PC-3 (cell line): ENCODE measurements at regions not wholly inside any gene's neighbourhood (a gene's known extent, or its start where the extent isn't known, plus 50 kb on each side); places are given as distances from the start of the nearest gene placed in this dataset.
A peak's percentile ranks its signal among the peaks of the same experiment; 100 is the strongest.

ENCODE experiments used
- ATAC-seq: fragments of 200-7000 bp; cut with Tn5 transposase; 2 replicates; pipeline ENCODE4 v1.9.1; 2020; ENCODE audit warnings: mild to moderate bottlenecking, moderate library complexity
- BruUV-seq: library from RNA; stranded (reverse); fragments of 400-500 nt; replicated peaks from 2 replicates; lab custom pipeline; 2021; lab: Mats Ljungman, UMichigan
- CTCF ChIA-PET: fragments of 300-600 bp; sonication (Branson Sonifier 250); formaldehyde crosslinking; loops from one replicate; lab custom pipeline; 2022; ENCODE audit warnings: antibody characterized with exemption; lab: Charles Lee
- POLR2A ChIA-PET: fragments of 300-600 bp; sonication (Branson Sonifier 250); formaldehyde crosslinking; loops from one replicate; lab custom pipeline; 2022; ENCODE audit warnings: antibody characterized with exemption; ENCODE audit not compliant: unreplicated experiment; lab: Charles Lee
- DNase-seq: peaks from one replicate; pipeline ENCODE4 v3.0.0-alpha.2; 2015
- H2AFZ ChIP-seq: fragments of 300-600 bp; sonication (generic); 2 replicates; pipeline ENCODE4 v1.6.0; 2016; ENCODE audit warnings: antibody characterized with exemption, low read length
- H3F3A ChIP-seq: fragments of 300-600 bp; sonication (generic); one replicate; pipeline ENCODE4 v1.6.0; 2017; ENCODE audit warnings: antibody characterized with exemption, low read length, control low read depth, mild to moderate bottlenecking; ENCODE audit not compliant: unreplicated experiment
- H3K27ac ChIP-seq: fragments of 300-600 bp; sonication (generic); 2 replicates; pipeline ENCODE4 v1.5.1; 2016; ENCODE audit warnings: mild to moderate bottlenecking, low read length
- H3K27me3 ChIP-seq: fragments of 300-600 bp; sonication (generic); 2 replicates; pipeline ENCODE4 v1.6.1; 2016; ENCODE audit warnings: low read length, mixed read lengths
- H3K36me3 ChIP-seq: fragments of 300-600 bp; sonication (generic); 2 replicates; pipeline ENCODE4 v1.6.1; 2016; ENCODE audit warnings: low read depth, mixed run types, low read length, mixed read lengths
- H3K4me1 ChIP-seq: fragments of 300-600 bp; sonication (generic); 2 replicates; pipeline ENCODE4 v1.5.1; 2016; ENCODE audit warnings: low read length; ENCODE audit not compliant: insufficient read depth
- H3K4me2 ChIP-seq: fragments of 300-600 bp; sonication (generic); 2 replicates; pipeline ENCODE4 v1.6.0; 2016; ENCODE audit warnings: low read length
- H3K4me3 ChIP-seq: fragments of 300-600 bp; sonication (generic); 2 replicates; pipeline ENCODE4 v1.5.1; 2016; ENCODE audit warnings: mild to moderate bottlenecking, low read length, mixed read lengths
- H3K79me2 ChIP-seq: fragments of 300-600 bp; sonication (generic); 2 replicates; pipeline ENCODE4 v1.6.1; 2017; ENCODE audit warnings: low read length, mixed read lengths
- H3K9ac ChIP-seq: fragments of 300-600 bp; sonication (generic); 2 replicates; pipeline ENCODE4 v1.6.0; 2016; ENCODE audit warnings: mild to moderate bottlenecking, low read length
- H3K9me2 ChIP-seq: fragments of 300-600 bp; sonication (generic); replicated peaks from 2 replicates; pipeline ENCODE4 v1.6.1; 2016; ENCODE audit warnings: mixed run types, low read length, mixed read lengths
- H3K9me3 ChIP-seq: fragments of 300-600 bp; sonication (generic); 2 replicates; pipeline ENCODE4 v1.6.1; 2016; ENCODE audit warnings: low read length, mixed read lengths
- H4K20me1 ChIP-seq: fragments of 300-600 bp; sonication (generic); 2 replicates; pipeline ENCODE4 v1.6.1; 2016; ENCODE audit warnings: low read length, mixed read lengths
- CTCF ChIP-seq: fragments of 300-600 bp; sonication (generic); conservative IDR thresholded peaks from 2 replicates; pipeline ENCODE4 v1.5.1; 2017; ENCODE audit warnings: antibody characterized with exemption, low read depth, mild to moderate bottlenecking, low read length
- EZH2 ChIP-seq: fragments of 300-600 bp; sonication (generic); IDR thresholded peaks from one replicate; pipeline ENCODE4 v1.6.1; 2017; ENCODE audit warnings: antibody characterized with exemption, mild to moderate bottlenecking, low read length; ENCODE audit not compliant: unreplicated experiment
- EZH2phosphoT487 ChIP-seq: fragments of 300-600 bp; sonication (generic); IDR thresholded peaks from 2 replicates; pipeline ENCODE4 v1.6.1; 2018; ENCODE audit warnings: mild to moderate bottlenecking, antibody characterized with exemption, low read length, borderline replicate concordance
- intact Hi-C: fragments of 100-400 bp; cut with micrococcal nuclease; formaldehyde crosslinking; loops from 2 replicates; pipeline ENCODE4 v1.9.0; 2023

GRCh38 chr2:153543635-153544071, 65.1 kb upstream of the RPRM start:
- Histone ChIP-seq H3K79me2 (0 out of 2 replicates have a peak, but pooled peaks cover 8% of the 10 kb centered on the region), H3K4me2 (peak overlapping the region; percentile 45), H3K27me3 (no peaks in the 10 kb centered on the region), H4K20me1 (no peaks in the 10 kb centered on the region), H2AFZ (no peak overlapping the region), H3K4me1 (peaks cover 21% of the 10 kb centered on the region), H3K9me3 (no peaks in the 10 kb centered on the region), H3K9ac (peak overlapping the region; percentile 17; the same call in 1 of the 2 replicates), H3K4me3 (no peak overlapping the region), H3K36me3 (no peaks in the 10 kb centered on the region; the same call in 1 of the 2 replicates), H3K27ac (peak overlapping the region; percentile 62), H3F3A (no peaks in the 10 kb centered on the region), H3K9me2 (no peaks in the 10 kb centered on the region)
- ChIA-PET POLR2A (no interaction called here), CTCF (no interaction called here)
- TF ChIP-seq EZH2 (no peak), CTCF (0 out of 2 replicates have a peak, but pooled peaks have one; percentile 18)
- no TSS peak for BruUV-seq
- DNase-seq (peak; percentile 70), ATAC-seq (peak; percentile 43)
- intact Hi-C loops: no loop called here

- ChIA-PET POLR2A (no interaction called here), CTCF (no interaction called here)
- no peak overlapping the region for H3K4me3 ChIP-seq
- H3K9ac ChIP-seq: no peak overlapping the region
- no peaks in the 10 kb centered on the region for H3K9me2 ChIP-seq
- H3K4me1 ChIP-seq: peaks cover 34% of the 10 kb centered on the region
- H3K4me2 ChIP-seq: no peak overlapping the region
- no TSS peak for BruUV-seq
- no peaks in the 10 kb centered on the region for H3K9me3 ChIP-seq
- no peak for DNase-seq
- 0 out of 2 replicates have a peak, but pooled peaks cover 8% of the 10 kb centered on the region for H3K79me2 ChIP-seq
- ATAC-seq: no peak
- no peak overlapping the region for H3K27ac ChIP-seq
- H4K20me1 ChIP-seq: no peaks in the 10 kb centered on the region
- TF ChIP-seq EZH2 (no peak), EZH2phosphoT487 (no peak), CTCF (no peak)
- no peaks in the 10 kb centered on the region for H3K36me3 ChIP-seq
- no peaks in the 10 kb centered on the region for H3K27me3 ChIP-seq
- no peak overlapping the region for H2AFZ ChIP-seq
- no peaks in the 10 kb centered on the region for H3F3A ChIP-seq
- intact Hi-C loops: no loop called here
Measured at GRCh38 chr2:153546358-153546757, 67.8 kb upstream of the RPRM start.

- H3K27ac ChIP-seq: no peak overlapping the region
- no peak for ATAC-seq
- BruUV-seq: no TSS peak
- H3K79me2 ChIP-seq: no peaks in the 10 kb centered on the region
- no peaks in the 10 kb centered on the region for H4K20me1 ChIP-seq
- DNase-seq: no peak
- no peak overlapping the region for H3K4me2 ChIP-seq
- TF ChIP-seq EZH2phosphoT487 (no peak), EZH2 (no peak), CTCF (no peak)
- H3K36me3 ChIP-seq: no peaks in the 10 kb centered on the region
- CTCF ChIA-PET: no interaction called here
- H3K9me3 ChIP-seq: no peaks in the 10 kb centered on the region
- intact Hi-C loops: no loop called here
- H3K9me2 ChIP-seq: no peaks in the 10 kb centered on the region
- POLR2A ChIA-PET: no interaction called here
- no peak overlapping the region for H3K9ac ChIP-seq
- peaks cover 37% of the 10 kb centered on the region for H3K4me1 ChIP-seq
- H3K4me3 ChIP-seq: no peak overlapping the region
- H3F3A ChIP-seq: no peaks in the 10 kb centered on the region
- no peak overlapping the region for H2AFZ ChIP-seq
- no peaks in the 10 kb centered on the region for H3K27me3 ChIP-seq
Measured at GRCh38 chr2:153548536-153548935, 70.0 kb upstream of the RPRM start.
